Right cardiac atrium (tissue), 5 donors: ENCODE measurements at regions not wholly inside any gene's neighbourhood (a gene's known extent, or its start where the extent isn't known, plus 50 kb on each side); places are given as distances from the start of the nearest gene placed in this dataset.

Source experiments
- ATAC-seq, 2 donors: fragments of 200-7000 bp; cut with Tn5 transposase; one replicate each; pipeline versions ENCODE4 v1.8.0 to v1.9.1; 2020; ENCODE audit warnings: moderate library complexity in 2 of 2, mild to moderate bottlenecking in 1 of 2
- DNase-seq, 3 donors: peaks; one replicate each; pipeline ENCODE4 v3.0.0-alpha.2; 2020
- H3K27ac ChIP-seq: one replicate; pipeline ENCODE4 v1.5.1; 2013; ENCODE audit warnings: mild to moderate bottlenecking, low read length, control low read depth, moderate library complexity
- H3K27me3 ChIP-seq: one replicate; pipeline ENCODE4 v1.6.1; 2013; ENCODE audit not compliant: control insufficient read depth, insufficient read depth
- H3K4me1 ChIP-seq: one replicate; pipeline ENCODE4 v1.6.1; 2013; ENCODE audit warnings: low read length; ENCODE audit not compliant: control insufficient read depth, insufficient read depth
- H3K4me3 ChIP-seq: one replicate; pipeline ENCODE4 v1.5.1; 2013; ENCODE audit warnings: low read length, control low read depth
- H3K9me3 ChIP-seq: one replicate; pipeline ENCODE4 v1.6.1; 2013; ENCODE audit warnings: low read length; ENCODE audit not compliant: control insufficient read depth
- WGBS: extraction: QIAGEN DNeasy Blood & Tissue Kit; methylation state at CpG from one replicate; pipeline ENCODE4 v1.1.7; 2013; 5-methylcytosine and 5-hydroxymethylcytosine counted together
- intact Hi-C, 4 donors: fragments of 100-400 bp; cut with DNase I; formaldehyde crosslinking; loops; one replicate each; pipeline versions ENCODE4 v1.11.0 to v1.14.0; 2022 to 2023
- donor health status: healthy with polysubstance abuse.
- donor health status: DM: no; HTN: yes; CAD: no.
- donor health status: DM: no; HTN: no; CAD: no.
- donor health status: DM: no; HTN: yes; CAD: no; lungs with severe emphysema.
- donor health status: DM: yes; HTN: yes; CAD: no.

DNA sequence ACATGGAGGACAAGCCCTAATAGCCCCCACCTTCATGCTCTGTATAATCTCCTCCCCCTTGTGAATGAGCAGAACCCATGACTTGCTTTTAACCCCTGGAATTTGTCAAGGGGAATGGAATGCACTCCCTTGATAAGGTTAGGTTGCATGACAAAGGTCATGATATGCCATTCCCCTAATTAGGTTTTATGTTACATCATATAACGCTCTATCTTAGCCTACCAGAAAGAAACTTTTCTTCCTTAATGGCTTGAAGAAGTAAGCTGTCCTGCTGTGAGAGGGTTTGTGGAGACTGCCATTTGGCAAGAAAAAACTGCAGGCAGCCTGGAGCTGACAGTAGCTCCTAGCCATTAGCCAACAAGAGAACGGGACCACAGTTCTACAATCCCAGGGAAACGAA lies 399.8 kb upstream of the MAD2L1 start:
- no peak overlapping the region for H3K27ac ChIP-seq
- ATAC-seq (no peak), DNase-seq (no peak)
- intact Hi-C loops = no loop called here
- H3K4me3 ChIP-seq = no peak overlapping the region
- H3K9me3 ChIP-seq = no peaks in the 10 kb centered on the region
- no peaks in the 10 kb centered on the region for H3K27me3 ChIP-seq
- WGBS = 19% methylated on average over 3 of the region's 3 CpGs
- H3K4me1 ChIP-seq = no peaks in the 10 kb centered on the region

DNA sequence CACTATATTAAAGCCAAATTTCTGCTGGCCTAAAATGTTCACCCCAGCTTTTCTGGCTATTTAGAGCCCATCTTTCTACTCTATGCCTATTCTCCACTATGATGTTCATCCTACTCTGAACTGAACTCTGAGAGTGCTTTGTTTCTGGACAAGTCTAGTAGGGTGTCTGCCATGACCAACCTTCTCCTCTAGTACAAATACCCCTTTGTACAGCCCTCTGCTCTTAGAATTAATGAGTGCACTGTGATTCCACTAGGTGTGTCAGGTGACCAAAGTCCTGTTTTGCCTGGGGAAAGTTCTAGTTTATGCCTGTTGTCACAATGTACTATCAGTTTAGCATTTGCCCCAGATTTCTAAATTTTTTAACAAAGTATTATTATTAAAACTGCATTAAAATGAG lies 388.1 kb upstream of the MAD2L1 start:
- DNase-seq (no peak), ATAC-seq (no peak)
- no peak overlapping the region for H3K4me3 ChIP-seq
- intact Hi-C loops = loop anchor here in 1 of 4 donors (5.0 kb wide), 1 partner anchor 483 kb away; no protein-coding TSS in a partner anchor
- no peaks in the 10 kb centered on the region for H3K27me3 ChIP-seq
- no peaks in the 10 kb centered on the region for H3K4me1 ChIP-seq
- no peaks in the 10 kb centered on the region for H3K9me3 ChIP-seq
- no peak overlapping the region for H3K27ac ChIP-seq

DNA sequence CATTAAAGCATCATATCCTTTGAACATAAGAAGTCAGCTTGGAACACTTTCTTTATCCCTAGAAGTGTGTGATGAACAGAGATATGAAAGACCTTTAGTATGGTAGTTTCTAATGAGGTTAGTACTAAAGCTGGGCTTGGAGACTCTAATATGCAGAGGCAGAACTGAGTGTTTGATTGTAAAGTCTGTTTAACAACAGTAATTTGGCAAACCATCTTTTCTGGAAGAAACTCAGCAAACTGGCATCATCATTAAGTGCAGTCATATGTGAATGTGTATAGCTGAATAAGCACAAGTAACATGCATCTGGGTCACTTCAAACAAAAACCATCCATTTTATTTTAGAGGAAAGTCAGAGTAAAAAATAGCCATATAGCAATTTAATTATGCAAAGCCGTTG lies 385.9 kb upstream of the MAD2L1 start:
- no peak for DNase-seq
- Histone ChIP-seq H3K4me1 (no peaks in the 10 kb centered on the region), H3K4me3 (no peak overlapping the region), H3K27ac (no peak overlapping the region), H3K9me3 (no peaks in the 10 kb centered on the region), H3K27me3 (no peaks in the 10 kb centered on the region)
- 77% methylated on average over 1 of the region's 1 CpG for WGBS
- ATAC-seq = no peak
- intact Hi-C loops = loop anchor here in 1 of 4 donors (5.0 kb wide), 1 partner anchor 485 kb away; no protein-coding TSS in a partner anchor

DNA sequence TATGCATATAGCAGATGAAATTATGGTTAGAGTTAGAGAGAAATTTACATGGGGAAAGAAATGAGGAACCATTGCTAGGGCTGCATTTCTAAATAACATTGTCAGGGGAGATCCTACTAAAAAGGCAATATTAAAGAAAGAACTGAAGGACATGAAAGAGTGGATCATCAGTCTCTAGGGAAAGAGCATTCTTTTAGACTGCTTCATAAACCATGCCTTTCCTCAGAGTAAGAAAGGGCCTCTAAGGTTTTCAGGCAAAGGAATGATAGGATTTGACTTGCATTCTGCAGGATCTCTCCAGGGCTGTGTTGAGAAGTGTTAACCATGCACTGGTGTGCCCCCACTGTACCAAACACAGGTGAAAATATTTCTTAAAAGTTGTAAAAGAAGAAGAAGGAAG lies 385.4 kb upstream of the MAD2L1 start:
- ATAC-seq (no peak), DNase-seq (no peak)
- intact Hi-C loops = loop anchor here in 1 of 4 donors (5.0 kb wide), 1 partner anchor 485 kb away; no protein-coding TSS in a partner anchor
- H3K4me1 ChIP-seq = no peaks in the 10 kb centered on the region
- H3K9me3 ChIP-seq = no peaks in the 10 kb centered on the region
- H3K27me3 ChIP-seq = no peaks in the 10 kb centered on the region
- H3K4me3 ChIP-seq = no peak overlapping the region
- no peak overlapping the region for H3K27ac ChIP-seq

DNA sequence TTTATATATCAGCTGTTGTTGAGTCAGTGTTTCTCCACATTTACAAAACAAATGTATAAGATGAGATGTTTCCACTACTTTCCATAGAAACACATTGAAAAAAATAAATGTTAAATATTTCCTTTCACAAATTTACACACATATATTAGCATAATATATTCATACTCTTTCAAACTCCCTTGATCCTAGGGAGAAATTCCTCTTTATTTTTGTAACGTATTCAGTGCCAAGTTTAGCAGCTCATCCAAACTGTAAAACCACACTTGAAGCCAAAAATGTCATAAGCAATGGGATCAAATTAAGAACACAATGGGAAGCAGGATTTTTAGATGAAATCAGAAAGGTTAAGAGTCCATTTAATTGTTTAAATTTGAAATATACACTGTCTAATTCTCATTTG lies 381.1 kb upstream of the MAD2L1 start:
- WGBS = 15% methylated on average over 1 of the region's 1 CpG
- Histone ChIP-seq H3K4me3 (no peak overlapping the region), H3K27ac (no peak overlapping the region), H3K9me3 (no peaks in the 10 kb centered on the region), H3K4me1 (peaks cover 1% of the 10 kb centered on the region), H3K27me3 (no peaks in the 10 kb centered on the region)
- ATAC-seq (no peak), DNase-seq (no peak)
- intact Hi-C loops = no loop called here

DNA sequence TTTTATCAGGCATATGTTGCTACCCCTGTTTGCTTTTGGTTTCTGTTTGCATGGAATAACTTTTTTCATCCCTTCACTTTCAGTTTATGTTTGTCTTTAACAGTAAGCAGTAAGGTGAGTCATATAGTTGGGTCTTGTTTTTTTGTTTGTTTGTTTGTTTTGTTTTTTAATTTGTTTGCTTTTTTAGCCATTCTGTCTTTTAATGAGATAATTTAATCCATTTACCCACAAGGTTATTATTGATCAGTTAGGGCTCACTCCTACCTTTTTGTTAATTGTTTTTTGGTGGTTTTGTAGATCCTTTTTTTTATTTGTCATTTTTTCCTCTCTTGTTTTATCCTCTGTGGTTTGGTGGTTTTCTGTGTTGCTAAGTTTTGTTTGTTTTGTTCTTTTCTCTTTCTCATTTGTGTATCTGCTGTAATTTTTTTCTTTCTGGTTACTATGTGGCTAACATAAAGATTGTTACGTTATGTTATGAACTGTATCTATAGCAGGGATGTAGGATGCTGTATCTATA lies 379.5 kb upstream of the MAD2L1 start:
- Histone ChIP-seq H3K4me1 (peaks cover 1% of the 10 kb centered on the region), H3K4me3 (no peak overlapping the region), H3K27ac (no peak overlapping the region), H3K9me3 (no peaks in the 10 kb centered on the region), H3K27me3 (no peaks in the 10 kb centered on the region)
- DNase-seq (no peak), ATAC-seq (no peak)
- 89% methylated on average over 1 of the region's 1 CpG for WGBS
- intact Hi-C loops = no loop called here

DNA sequence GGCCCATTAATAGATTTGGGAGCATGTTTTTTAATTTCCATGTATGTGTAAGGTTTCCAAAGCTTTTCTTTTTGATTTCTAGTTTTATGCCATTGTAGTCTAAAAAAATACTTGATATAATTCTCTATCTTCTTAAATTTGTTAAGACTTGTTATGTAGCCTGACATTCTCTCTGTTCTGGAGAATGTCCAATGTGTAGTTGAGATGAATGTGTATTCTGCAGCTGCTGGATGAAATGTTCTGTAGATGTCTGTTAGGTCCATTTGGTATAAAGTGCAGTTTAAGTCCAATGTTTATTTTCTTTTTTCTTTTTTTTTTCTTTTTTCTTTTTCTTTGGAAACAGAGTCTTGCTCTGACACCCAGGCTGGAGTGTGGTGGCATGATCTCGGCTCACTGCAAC lies 378.5 kb upstream of the MAD2L1 start:
- intact Hi-C loops = no loop called here
- ATAC-seq = no peak

DNA sequence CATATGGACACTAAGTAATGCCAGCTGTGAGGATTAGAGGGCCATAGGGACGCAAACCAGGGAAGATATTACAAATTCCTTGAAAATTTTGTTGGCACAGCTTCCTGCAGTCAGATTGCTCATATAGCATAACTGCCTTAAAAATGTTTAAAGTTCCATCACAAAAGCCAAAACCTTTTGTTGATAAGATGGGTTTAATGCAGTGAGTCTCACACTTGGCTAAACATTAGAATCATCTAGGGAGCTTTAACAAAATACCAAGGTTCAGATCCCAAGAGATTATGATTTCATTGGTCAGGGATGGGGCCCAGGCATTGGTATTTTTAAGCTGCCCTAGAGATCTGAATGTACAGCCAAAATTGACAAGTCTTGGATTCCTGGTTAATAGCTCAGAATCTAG lies 376.5 kb upstream of the MAD2L1 start:
- DNase-seq = no peak
- H3K4me1 ChIP-seq = peaks cover 1% of the 10 kb centered on the region
- no peaks in the 10 kb centered on the region for H3K27me3 ChIP-seq
- 56% methylated on average over 1 of the region's 1 CpG for WGBS
- ATAC-seq = no peak
- H3K9me3 ChIP-seq = no peaks in the 10 kb centered on the region
- no peak overlapping the region for H3K27ac ChIP-seq
- H3K4me3 ChIP-seq = no peak overlapping the region
- intact Hi-C loops = no loop called here

More for the DNA sequence above, 378.5 kb upstream of the MAD2L1 start:
- Histone ChIP-seq H3K4me1 (peaks cover 1% of the 10 kb centered on the region), H3K27me3 (no peaks in the 10 kb centered on the region), H3K9me3 (no peaks in the 10 kb centered on the region), H3K27ac (no peak overlapping the region), H3K4me3 (no peak overlapping the region)
- no peak for DNase-seq
- 85% methylated on average over 1 of the region's 1 CpG for WGBS

DNA sequence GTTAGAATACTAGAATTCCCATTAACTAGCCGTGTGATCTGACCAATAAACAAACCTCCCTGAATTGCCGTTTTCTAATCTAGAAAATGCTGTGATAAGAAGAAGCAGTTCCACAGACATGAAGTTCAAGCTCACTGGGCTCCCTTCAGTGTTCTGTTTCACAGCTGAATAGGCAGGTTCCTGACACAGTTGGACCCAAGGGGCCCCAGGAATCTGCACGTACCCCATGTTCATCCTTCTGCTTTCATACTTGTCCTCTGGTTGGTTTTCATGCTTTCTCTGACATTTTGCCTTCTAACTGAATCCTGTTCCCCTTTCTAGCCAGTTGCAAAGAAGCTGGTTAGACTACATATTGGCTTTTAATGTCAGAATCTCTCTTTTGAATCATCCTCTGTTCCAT lies 374.1 kb upstream of the MAD2L1 start:
- DNase-seq = no peak
- intact Hi-C loops = no loop called here

DNA sequence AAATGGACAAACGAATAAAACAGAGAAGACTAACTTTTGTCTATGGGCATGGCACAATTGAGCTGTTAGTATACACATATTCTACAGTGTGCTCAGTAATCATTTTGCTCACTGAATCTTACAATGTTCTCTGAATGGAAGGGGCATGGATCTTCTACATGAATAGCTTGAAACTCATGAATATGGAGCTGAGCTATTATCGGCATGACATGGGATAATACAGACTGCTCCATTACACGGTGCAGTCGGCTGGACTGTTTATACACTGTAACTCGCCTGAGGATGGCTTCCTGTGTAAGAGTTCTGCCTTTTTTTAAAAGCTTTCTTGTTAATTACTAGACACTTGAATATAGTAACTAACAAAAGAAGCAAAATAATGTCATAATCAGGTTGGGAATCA lies 368.5 kb upstream of the MAD2L1 start:
- DNase-seq (no peak), ATAC-seq (no peak)
- Histone ChIP-seq H3K9me3 (no peaks in the 10 kb centered on the region), H3K4me3 (no peak overlapping the region), H3K27me3 (no peaks in the 10 kb centered on the region), H3K4me1 (no peaks in the 10 kb centered on the region), H3K27ac (no peak overlapping the region)
- WGBS = 61% methylated on average over 5 of the region's 5 CpGs
- intact Hi-C loops = no loop called here

More for the DNA sequence above, 374.1 kb upstream of the MAD2L1 start:
- Histone ChIP-seq H3K9me3 (no peaks in the 10 kb centered on the region), H3K4me3 (no peak overlapping the region), H3K27me3 (no peaks in the 10 kb centered on the region), H3K4me1 (peaks cover 1% of the 10 kb centered on the region), H3K27ac (no peak overlapping the region)
- no peak for ATAC-seq
- 30% methylated on average over 3 of the region's 3 CpGs for WGBS

DNA sequence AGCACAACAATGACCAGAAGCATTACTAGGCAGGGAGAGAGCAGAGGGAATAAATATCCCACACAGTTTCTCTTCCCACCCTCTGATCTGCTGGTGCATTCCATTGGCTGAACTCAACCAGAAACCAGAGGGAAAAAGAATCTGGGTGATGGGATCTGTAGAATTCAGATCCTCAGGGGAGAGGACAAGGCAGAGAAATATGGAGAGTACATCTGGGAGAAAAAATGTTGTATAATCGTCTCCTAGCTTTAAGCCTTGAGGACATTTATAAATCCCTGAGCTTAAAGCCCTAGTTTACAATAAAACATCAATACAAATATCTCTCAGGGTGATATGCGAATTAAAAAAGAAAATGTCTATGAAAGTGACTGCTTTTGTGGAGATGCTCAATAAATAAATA lies 368.1 kb upstream of the MAD2L1 start:
- Histone ChIP-seq H3K4me1 (no peaks in the 10 kb centered on the region), H3K9me3 (no peaks in the 10 kb centered on the region), H3K27ac (no peak overlapping the region), H3K4me3 (no peak overlapping the region), H3K27me3 (no peaks in the 10 kb centered on the region)
- ATAC-seq (no peak), DNase-seq (no peak)
- WGBS = 85% methylated on average over 2 of the region's 2 CpGs
- intact Hi-C loops = no loop called here

DNA sequence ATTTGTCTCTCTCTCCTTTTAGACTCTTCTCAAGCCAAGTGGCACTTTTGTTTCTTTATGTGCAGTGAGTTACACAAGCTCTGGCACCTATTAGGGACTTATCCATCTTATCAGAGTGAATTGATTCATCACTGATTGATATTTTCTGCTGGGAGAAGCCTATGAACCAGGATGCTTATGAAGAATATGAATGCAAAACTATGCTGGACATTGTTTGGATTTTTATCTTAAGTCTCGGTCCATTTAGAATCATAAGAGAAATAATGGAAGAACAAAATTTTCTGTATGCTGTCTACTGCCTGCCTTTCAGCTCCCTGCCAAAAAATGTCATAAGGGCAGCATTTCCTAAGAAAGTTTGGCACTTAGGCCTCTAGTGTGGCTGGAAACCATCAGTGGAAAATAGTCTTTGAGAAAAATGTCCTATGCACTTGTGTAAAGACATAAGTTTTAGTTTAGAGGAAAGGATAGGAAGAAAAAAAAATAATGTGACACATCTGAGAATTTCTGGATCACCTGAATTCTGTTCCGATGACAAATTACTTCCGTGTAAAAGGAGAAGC lies 365.7 kb upstream of the MAD2L1 start:
- ATAC-seq = no peak
- intact Hi-C loops = no loop called here
- WGBS = 76% methylated on average over 3 of the region's 3 CpGs

More for the DNA sequence above, 365.7 kb upstream of the MAD2L1 start:
- H3K9me3 ChIP-seq = no peaks in the 10 kb centered on the region
- no peak overlapping the region for H3K27ac ChIP-seq
- no peaks in the 10 kb centered on the region for H3K4me1 ChIP-seq
- no peak overlapping the region for H3K4me3 ChIP-seq
- DNase-seq = no peak
- H3K27me3 ChIP-seq = no peaks in the 10 kb centered on the region
